ENCODE measurements at regions not wholly inside any gene's neighbourhood (a gene's known extent, or its start where the extent isn't known, plus 50 kb on each side); places are given as distances from the start of the nearest gene placed in this dataset.

DNA sequence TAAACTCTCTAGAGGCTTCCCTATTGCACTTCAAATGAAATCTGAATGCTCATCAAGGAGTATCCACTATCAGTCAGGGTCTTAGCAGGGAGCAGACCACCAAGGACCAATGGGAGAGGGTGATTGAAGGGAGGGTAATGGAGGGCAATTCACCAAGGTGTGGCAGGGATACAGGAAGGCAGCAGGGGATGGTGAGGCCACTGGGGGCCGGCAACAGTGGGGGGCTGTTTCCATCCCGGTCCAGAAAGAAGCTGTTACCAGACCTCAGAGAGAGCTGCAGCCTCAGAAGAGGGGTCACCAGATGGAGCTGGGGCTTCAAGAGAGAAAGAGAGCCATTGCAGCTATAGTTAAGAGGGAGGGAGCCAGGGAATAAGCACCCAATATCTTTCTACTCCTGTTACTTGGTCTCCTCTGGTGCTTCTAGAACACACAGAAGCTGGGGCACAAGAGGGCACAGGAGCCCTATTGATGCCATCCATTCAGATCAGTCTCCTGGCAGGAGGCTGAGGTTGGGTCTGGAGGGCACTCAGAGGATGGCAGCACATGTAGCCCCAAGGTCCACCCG is 417.6 kb downstream of the PTPRU start:
- TF ChIP-seq CTCF (IDR thresholded peaks at IDR 0.05) (no peak), POLR2A (IDR thresholded peaks at IDR 0.05) (no peak)
